GM18520 (cell line): ENCODE measurements at regions not wholly inside any gene's neighbourhood (a gene's known extent, or its start where the extent isn't known, plus 50 kb on each side); places are given as distances from the start of the nearest gene placed in this dataset.
"Not testable (repeated sequence)": the region's sequence is repeated elsewhere in the genome, so short reads cannot be mapped to it uniquely, and the experiment has no call there.

Experiments used
- ATAC-seq: cut with Tn5 transposase; IDR thresholded peaks from one replicate; pipeline ENCODE4 v1.9.1; 2021; ENCODE audit not compliant: unreplicated experiment

DNA sequence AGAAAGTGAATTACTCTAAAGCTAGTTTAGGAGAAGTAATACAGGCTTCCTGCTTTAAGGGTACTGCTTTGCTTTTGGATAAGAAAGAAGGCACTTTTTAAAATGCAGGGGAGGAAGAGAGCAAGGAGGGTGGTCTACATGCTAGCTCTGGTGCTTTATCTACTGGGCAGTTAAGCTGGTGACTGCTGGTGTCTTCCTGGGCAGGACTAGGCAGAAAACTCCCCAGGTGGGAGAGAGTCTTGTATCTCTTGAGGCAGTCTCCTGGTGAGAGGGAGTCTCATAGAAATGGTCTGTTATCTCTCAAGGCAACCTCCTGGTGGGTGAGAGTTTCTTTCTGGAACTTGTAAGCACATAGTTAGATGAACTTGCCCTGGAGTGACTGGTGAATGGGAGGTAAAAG, 953.9 kb upstream of the GOT2 start:
- ATAC-seq: no peak

DNA sequence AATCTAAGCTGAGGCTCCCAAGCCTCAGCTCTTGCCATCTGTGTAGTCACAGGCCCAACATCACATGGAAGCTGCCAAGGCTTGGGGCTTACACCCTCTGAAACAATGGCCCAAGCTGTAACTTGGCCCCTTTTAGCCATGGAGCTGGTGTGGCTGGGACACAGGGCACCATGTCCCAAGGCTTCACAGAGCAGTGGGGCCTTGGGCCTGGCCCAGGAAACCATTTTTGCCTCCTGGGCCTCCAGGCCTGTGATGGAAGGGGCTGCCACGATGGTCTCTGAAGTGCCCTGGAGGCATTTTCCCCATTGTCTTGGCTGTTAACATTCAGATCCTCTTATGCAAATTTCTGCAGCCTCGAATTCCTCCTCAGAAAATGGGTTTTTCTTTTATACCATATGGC, 952.3 kb upstream of the GOT2 start:
- no peak for ATAC-seq

DNA sequence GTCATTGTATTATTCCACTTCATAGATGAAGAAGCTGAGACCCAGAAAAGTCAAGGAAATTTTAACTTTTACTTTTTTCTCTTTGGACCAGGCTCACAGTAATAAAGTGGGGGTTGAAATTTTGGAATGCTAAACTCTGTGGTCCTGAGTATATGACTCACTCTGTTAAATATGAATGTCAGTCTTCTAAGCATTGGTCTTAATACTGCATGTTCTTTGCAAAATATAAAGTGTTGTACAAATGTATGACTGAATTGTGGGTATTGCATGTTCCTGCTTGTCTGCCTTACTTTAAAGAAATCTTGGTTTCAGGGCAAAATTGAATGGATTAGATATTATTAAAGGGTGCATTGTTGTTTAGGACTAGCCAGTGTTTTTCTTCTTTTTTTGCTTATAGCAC, 950.8 kb upstream of the GOT2 start:
- no peak for ATAC-seq

GRCh38 chr16:59683709-59684108, 949.6 kb upstream of the GOT2 start:
- no peak for ATAC-seq

DNA sequence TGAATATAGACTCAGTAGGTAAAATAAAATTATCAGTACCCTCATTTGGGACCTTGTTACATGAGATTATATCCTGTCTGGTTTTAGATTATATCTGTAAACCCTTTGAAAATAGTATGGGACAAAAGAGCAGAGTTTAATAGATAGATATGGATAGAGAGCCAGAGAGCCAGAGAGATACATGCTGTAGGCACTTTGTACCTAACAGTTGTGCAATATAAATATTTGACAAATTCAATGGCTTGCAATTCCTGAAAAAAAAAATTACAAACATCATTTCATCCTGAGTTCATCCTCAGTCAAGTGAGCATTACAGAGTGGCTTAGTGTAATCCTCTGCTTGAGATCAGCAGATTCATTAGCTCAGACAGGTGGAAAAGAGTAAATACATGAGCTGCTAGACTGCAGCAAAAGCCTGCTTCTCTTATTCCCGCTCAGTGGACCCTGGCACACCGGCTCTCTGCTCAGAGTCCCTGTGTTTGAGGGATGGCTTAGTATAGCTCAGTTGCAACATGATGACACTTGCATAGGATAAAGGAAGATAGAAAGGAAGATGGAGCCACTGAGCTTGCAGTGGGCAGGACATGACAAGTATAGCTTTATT, 931.6 kb upstream of the GOT2 start:
- ATAC-seq: no peak

- ATAC-seq: no peak
These were observed 924.5 kb upstream of the GOT2 start for GRCh38 chr16:59658572-59658971.

GRCh38 chr16:59655031-59655430, 920.9 kb upstream of the GOT2 start:
- ATAC-seq: no peak

GRCh38 chr16:59654455-59654854, 920.3 kb upstream of the GOT2 start:
- ATAC-seq: no peak

- no peak for ATAC-seq
These were observed 917.5 kb upstream of the GOT2 start for GRCh38 chr16:59651662-59652061.

- ATAC-seq: no peak
These were observed 911.1 kb upstream of the GOT2 start for GRCh38 chr16:59645194-59645593.

DNA sequence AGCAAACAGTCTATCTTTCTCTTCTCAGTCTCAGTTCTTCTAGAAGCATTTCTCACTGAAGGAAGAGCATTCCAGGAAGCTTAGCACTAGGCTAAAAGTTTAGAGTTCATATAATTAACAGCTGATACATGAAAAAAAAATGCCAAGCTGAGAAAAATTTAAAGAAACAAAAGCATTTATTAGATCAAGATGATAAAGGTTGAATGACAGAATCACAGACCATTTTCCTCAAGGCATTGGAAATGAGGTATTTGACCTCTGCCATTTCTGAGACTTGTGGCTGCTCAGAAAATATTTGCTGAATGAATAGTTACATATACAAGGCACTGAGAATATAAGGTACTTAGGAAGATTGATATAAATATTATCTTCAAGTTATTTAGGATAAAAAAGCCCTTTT, 901.6 kb upstream of the GOT2 start:
- no peak for ATAC-seq

DNA sequence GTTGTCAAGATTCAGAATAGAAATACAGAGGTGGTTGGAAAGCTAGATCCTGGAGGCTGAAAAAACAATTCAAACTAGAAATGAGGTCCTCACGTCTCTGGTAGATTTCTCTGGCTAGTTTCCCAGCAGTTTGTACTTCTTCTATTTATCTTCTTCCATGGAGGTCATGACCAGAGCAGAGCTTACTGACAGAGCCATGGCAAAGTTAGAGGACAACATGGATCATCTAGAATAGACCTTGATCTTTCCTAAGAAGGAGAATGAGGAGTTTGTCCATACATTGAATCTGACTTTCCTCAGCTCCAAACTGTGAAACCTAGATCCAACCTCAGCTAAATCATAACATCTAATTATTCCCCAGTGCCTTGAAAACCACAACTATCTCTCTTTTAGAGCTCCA, 900.8 kb upstream of the GOT2 start:
- no peak for ATAC-seq

DNA sequence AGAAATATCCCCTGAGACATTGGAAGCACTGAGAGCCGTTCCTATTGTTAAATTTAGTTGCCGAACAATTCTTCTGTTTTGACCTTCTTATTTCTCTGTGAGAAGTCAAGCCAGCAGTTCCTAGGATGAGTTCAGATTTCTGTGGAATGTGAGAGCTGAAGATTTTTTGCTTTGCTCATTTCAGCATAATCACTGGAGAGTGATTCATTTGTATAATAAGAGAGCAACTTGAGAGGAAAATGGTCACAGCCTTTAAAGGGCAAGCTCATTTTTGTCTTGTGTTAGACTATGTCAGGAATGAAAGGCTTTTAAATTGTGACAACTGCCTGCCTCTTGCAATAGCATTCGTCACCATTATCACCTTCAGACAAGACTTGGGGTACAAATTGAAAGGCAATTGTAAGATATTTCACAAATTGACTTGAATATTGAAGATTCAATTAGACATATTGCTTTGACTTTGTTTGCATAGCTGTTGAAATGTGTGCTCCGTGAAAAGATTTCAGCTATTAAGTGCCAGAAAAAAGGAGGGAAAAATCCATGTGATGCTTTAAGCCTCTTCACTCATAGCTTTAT, 900.0 kb upstream of the GOT2 start:
- no peak for ATAC-seq

- no peak for ATAC-seq
These were observed 898.2 kb upstream of the GOT2 start for GRCh38 chr16:59632276-59632855.

GRCh38 chr16:59624381-59624780, 890.3 kb upstream of the GOT2 start:
- ATAC-seq: not testable (repeated sequence)

- ATAC-seq: no peak
These were observed 880.5 kb upstream of the GOT2 start for GRCh38 chr16:59614466-59615240.

GRCh38 chr16:59612910-59613620, 878.9 kb upstream of the GOT2 start:
- not testable (repeated sequence) for ATAC-seq

- no peak for ATAC-seq
These were observed 878.0 kb upstream of the GOT2 start for GRCh38 chr16:59612094-59612493.

DNA sequence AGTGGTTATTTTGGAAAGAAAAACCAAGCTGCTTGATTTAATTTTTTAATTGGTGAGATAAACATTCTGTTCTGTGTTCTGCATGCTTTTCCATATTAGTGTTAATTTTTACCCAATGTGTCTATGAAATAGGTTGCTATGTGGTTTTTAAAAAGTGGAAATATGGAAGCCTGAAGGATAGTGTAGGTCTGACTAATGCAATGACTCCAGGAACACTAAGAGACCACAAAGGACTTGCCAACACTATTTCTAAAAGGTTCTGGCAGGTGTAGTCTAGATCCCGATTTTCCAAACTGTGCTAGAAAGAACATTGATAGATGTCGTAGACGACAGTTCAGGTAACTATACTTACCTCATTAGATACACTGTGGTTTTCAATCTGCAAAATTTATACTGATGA, 877.4 kb upstream of the GOT2 start:
- no peak for ATAC-seq

DNA sequence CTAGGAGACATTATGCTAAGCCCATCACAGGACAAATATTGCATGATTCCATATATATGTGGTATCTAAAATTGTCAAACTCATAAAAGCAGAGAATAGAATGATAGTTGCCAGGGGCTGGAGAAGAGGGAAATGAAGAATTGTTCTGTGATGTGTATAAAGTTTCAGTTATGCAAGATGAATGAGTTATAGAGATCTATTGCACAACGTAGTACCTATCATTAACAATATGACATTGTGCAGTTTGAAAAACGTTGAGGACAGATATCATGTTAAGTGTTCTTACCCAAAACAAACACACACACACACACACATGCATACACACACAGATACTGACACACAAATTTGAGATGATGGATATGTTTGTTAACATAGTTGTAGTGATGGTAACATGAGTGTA, 871.6 kb upstream of the GOT2 start:
- no peak for ATAC-seq

GRCh38 chr16:59604354-59604753, 870.2 kb upstream of the GOT2 start:
- no peak for ATAC-seq

- no peak for ATAC-seq
These were observed 867.3 kb upstream of the GOT2 start for GRCh38 chr16:59601452-59601851.
